PC-3 (cell line): ENCODE measurements at regions not wholly inside any gene's neighbourhood (a gene's known extent, or its start where the extent isn't known, plus 50 kb on each side); places are given as distances from the start of the nearest gene placed in this dataset.
A peak's percentile ranks its signal among the peaks of the same experiment; 100 is the strongest.

Experiments used
- ATAC-seq: fragments of 200-7000 bp; cut with Tn5 transposase; 2 replicates; pipeline ENCODE4 v1.9.1; 2020; ENCODE audit warnings: mild to moderate bottlenecking, moderate library complexity
- BruUV-seq: library from RNA; stranded (reverse); fragments of 400-500 nt; replicated peaks from 2 replicates; lab custom pipeline; 2021; lab: Mats Ljungman, UMichigan
- CTCF ChIA-PET: fragments of 300-600 bp; sonication (Branson Sonifier 250); formaldehyde crosslinking; loops from one replicate; lab custom pipeline; 2022; ENCODE audit warnings: antibody characterized with exemption; lab: Charles Lee
- POLR2A ChIA-PET: fragments of 300-600 bp; sonication (Branson Sonifier 250); formaldehyde crosslinking; loops from one replicate; lab custom pipeline; 2022; ENCODE audit warnings: antibody characterized with exemption; ENCODE audit not compliant: unreplicated experiment; lab: Charles Lee
- DNase-seq: peaks from one replicate; pipeline ENCODE4 v3.0.0-alpha.2; 2015
- H2AFZ ChIP-seq: fragments of 300-600 bp; sonication (generic); 2 replicates; pipeline ENCODE4 v1.6.0; 2016; ENCODE audit warnings: antibody characterized with exemption, low read length
- H3F3A ChIP-seq: fragments of 300-600 bp; sonication (generic); one replicate; pipeline ENCODE4 v1.6.0; 2017; ENCODE audit warnings: antibody characterized with exemption, low read length, control low read depth, mild to moderate bottlenecking; ENCODE audit not compliant: unreplicated experiment
- H3K27ac ChIP-seq: fragments of 300-600 bp; sonication (generic); 2 replicates; pipeline ENCODE4 v1.5.1; 2016; ENCODE audit warnings: mild to moderate bottlenecking, low read length
- H3K27me3 ChIP-seq: fragments of 300-600 bp; sonication (generic); 2 replicates; pipeline ENCODE4 v1.6.1; 2016; ENCODE audit warnings: low read length, mixed read lengths
- H3K36me3 ChIP-seq: fragments of 300-600 bp; sonication (generic); 2 replicates; pipeline ENCODE4 v1.6.1; 2016; ENCODE audit warnings: low read depth, mixed run types, low read length, mixed read lengths
- H3K4me1 ChIP-seq: fragments of 300-600 bp; sonication (generic); 2 replicates; pipeline ENCODE4 v1.5.1; 2016; ENCODE audit warnings: low read length; ENCODE audit not compliant: insufficient read depth
- H3K4me2 ChIP-seq: fragments of 300-600 bp; sonication (generic); 2 replicates; pipeline ENCODE4 v1.6.0; 2016; ENCODE audit warnings: low read length
- H3K4me3 ChIP-seq: fragments of 300-600 bp; sonication (generic); 2 replicates; pipeline ENCODE4 v1.5.1; 2016; ENCODE audit warnings: mild to moderate bottlenecking, low read length, mixed read lengths
- H3K79me2 ChIP-seq: fragments of 300-600 bp; sonication (generic); 2 replicates; pipeline ENCODE4 v1.6.1; 2017; ENCODE audit warnings: low read length, mixed read lengths
- H3K9ac ChIP-seq: fragments of 300-600 bp; sonication (generic); 2 replicates; pipeline ENCODE4 v1.6.0; 2016; ENCODE audit warnings: mild to moderate bottlenecking, low read length
- H3K9me2 ChIP-seq: fragments of 300-600 bp; sonication (generic); replicated peaks from 2 replicates; pipeline ENCODE4 v1.6.1; 2016; ENCODE audit warnings: mixed run types, low read length, mixed read lengths
- H3K9me3 ChIP-seq: fragments of 300-600 bp; sonication (generic); 2 replicates; pipeline ENCODE4 v1.6.1; 2016; ENCODE audit warnings: low read length, mixed read lengths
- H4K20me1 ChIP-seq: fragments of 300-600 bp; sonication (generic); 2 replicates; pipeline ENCODE4 v1.6.1; 2016; ENCODE audit warnings: low read length, mixed read lengths
- CTCF ChIP-seq: fragments of 300-600 bp; sonication (generic); conservative IDR thresholded peaks from 2 replicates; pipeline ENCODE4 v1.5.1; 2017; ENCODE audit warnings: antibody characterized with exemption, low read depth, mild to moderate bottlenecking, low read length
- EZH2 ChIP-seq: fragments of 300-600 bp; sonication (generic); IDR thresholded peaks from one replicate; pipeline ENCODE4 v1.6.1; 2017; ENCODE audit warnings: antibody characterized with exemption, mild to moderate bottlenecking, low read length; ENCODE audit not compliant: unreplicated experiment
- EZH2phosphoT487 ChIP-seq: fragments of 300-600 bp; sonication (generic); IDR thresholded peaks from 2 replicates; pipeline ENCODE4 v1.6.1; 2018; ENCODE audit warnings: mild to moderate bottlenecking, antibody characterized with exemption, low read length, borderline replicate concordance
- intact Hi-C: fragments of 100-400 bp; cut with micrococcal nuclease; formaldehyde crosslinking; loops from 2 replicates; pipeline ENCODE4 v1.9.0; 2023

GRCh38 chr14:97866664-97867063 is 1069.5 kb downstream of the VRK1 start:
- ChIA-PET CTCF (no interaction called here), POLR2A (no interaction called here)
- intact Hi-C loops: no loop called here
- H3K4me1 ChIP-seq: no peaks in the 10 kb centered on the region
- H4K20me1 ChIP-seq: no peaks in the 10 kb centered on the region
- peaks cover 18% of the 10 kb centered on the region for H3K27me3 ChIP-seq
- H2AFZ ChIP-seq: no peak overlapping the region
- H3K9me3 ChIP-seq: no peaks in the 10 kb centered on the region
- no peaks in the 10 kb centered on the region for H3K9me2 ChIP-seq
- H3F3A ChIP-seq: no peaks in the 10 kb centered on the region
- ATAC-seq (no peak), DNase-seq (no peak)
- H3K9ac ChIP-seq: no peak overlapping the region
- no peaks in the 10 kb centered on the region for H3K36me3 ChIP-seq
- BruUV-seq: no TSS peak
- H3K27ac ChIP-seq: no peak overlapping the region
- no peaks in the 10 kb centered on the region for H3K79me2 ChIP-seq
- TF ChIP-seq EZH2phosphoT487 (no peak), CTCF (no peak), EZH2 (no peak)
- H3K4me2 ChIP-seq: no peak overlapping the region
- H3K4me3 ChIP-seq: no peak overlapping the region

GRCh38 chr14:97873291-97873690 is 1076.1 kb downstream of the VRK1 start:
- H3F3A ChIP-seq: no peaks in the 10 kb centered on the region
- H3K4me2 ChIP-seq: no peak overlapping the region
- H3K9me3 ChIP-seq: no peaks in the 10 kb centered on the region
- H3K4me1 ChIP-seq: peaks cover 5% of the 10 kb centered on the region; the same call in 1 of the 2 replicates
- H3K4me3 ChIP-seq: no peak overlapping the region
- intact Hi-C loops: no loop called here
- H3K27ac ChIP-seq: no peak overlapping the region
- no peak overlapping the region for H3K9ac ChIP-seq
- ChIA-PET POLR2A (no interaction called here), CTCF (no interaction called here)
- TF ChIP-seq EZH2 (no peak), CTCF (no peak), EZH2phosphoT487 (no peak)
- H3K79me2 ChIP-seq: no peaks in the 10 kb centered on the region
- no peaks in the 10 kb centered on the region for H3K36me3 ChIP-seq
- ATAC-seq (peak; percentile 65), DNase-seq (peak; percentile 65)
- H2AFZ ChIP-seq: no peak overlapping the region
- H3K27me3 ChIP-seq: peaks cover 9% of the 10 kb centered on the region
- BruUV-seq: no TSS peak
- H3K9me2 ChIP-seq: no peaks in the 10 kb centered on the region
- H4K20me1 ChIP-seq: no peaks in the 10 kb centered on the region

- H3K9ac ChIP-seq: no peak overlapping the region
- no peaks in the 10 kb centered on the region for H4K20me1 ChIP-seq
- intact Hi-C loops: no loop called here
- DNase-seq: no peak
- no peak for ATAC-seq
- no peaks in the 10 kb centered on the region for H3K79me2 ChIP-seq
- no peaks in the 10 kb centered on the region for H3K36me3 ChIP-seq
- no peak overlapping the region for H3K4me2 ChIP-seq
- H3K4me1 ChIP-seq: peaks cover 5% of the 10 kb centered on the region; the same call in 1 of the 2 replicates
- no peak overlapping the region for H3K4me3 ChIP-seq
- BruUV-seq: no TSS peak
- POLR2A ChIA-PET: no interaction called here
- H3K9me3 ChIP-seq: no peaks in the 10 kb centered on the region
- H3K27me3 ChIP-seq: peaks cover 1% of the 10 kb centered on the region; the same call in 1 of the 2 replicates
- H3F3A ChIP-seq: no peaks in the 10 kb centered on the region
- no peak for TF ChIP-seq EZH2phosphoT487
- no peak for TF ChIP-seq EZH2
- TF ChIP-seq CTCF: no peak
- H2AFZ ChIP-seq: no peak overlapping the region
- CTCF ChIA-PET: no interaction called here
- no peak overlapping the region for H3K27ac ChIP-seq
- no peaks in the 10 kb centered on the region for H3K9me2 ChIP-seq
Measured at GRCh38 chr14:97874394-97874793, 1077.2 kb downstream of the VRK1 start.
